NT2/D1 (cell line): ENCODE measurements at regions not wholly inside any gene's neighbourhood (a gene's known extent, or its start where the extent isn't known, plus 50 kb on each side); places are given as distances from the start of the nearest gene placed in this dataset.

Experiments
- SUZ12 ChIP-seq: IDR thresholded peaks from 2 replicates; pipeline ENCODE4 v1.6.1; 2011; ENCODE audit not compliant: insufficient read length, insufficient read depth; ENCODE audit errors: extremely low read depth
- YY1 ChIP-seq: IDR thresholded peaks from 2 replicates; pipeline ENCODE4 v1.6.1; 2011; ENCODE audit not compliant: insufficient read length, insufficient read depth
- ZNF274 ChIP-seq: IDR thresholded peaks from 2 replicates; pipeline ENCODE4 v1.6.1; 2011; ENCODE audit warnings: mild to moderate bottlenecking, low read depth, low read length

- TF ChIP-seq ZNF274 (no peak), YY1 (no peak), SUZ12 (no peak)
Observed at GRCh38 chr4:22190855-22191254, 242.3 kb upstream of the KCNIP4 start.
